GM12875 (cell line): ENCODE measurements at regions not wholly inside any gene's neighbourhood (a gene's known extent, or its start where the extent isn't known, plus 50 kb on each side); places are given as distances from the start of the nearest gene placed in this dataset.

ENCODE experiments used
- H3K4me3 ChIP-seq: one replicate; pipeline ENCODE4 v1.5.1; 2011; ENCODE audit warnings: low read depth, low read length, control low read depth
- CTCF ChIP-seq: IDR thresholded peaks from 2 replicates; pipeline ENCODE4 v1.5.1; 2011; ENCODE audit warnings: low read depth, mild to moderate bottlenecking, control low read depth, inconsistent platforms, low read length, moderate library complexity, borderline replicate concordance; ENCODE audit not compliant: insufficient read depth

- no peak for TF ChIP-seq CTCF
- no peak overlapping the region for H3K4me3 ChIP-seq
Observed at GRCh38 chr2:137817058-137817457, 147.2 kb upstream of the HNMT start.

- TF ChIP-seq CTCF = no peak
- H3K4me3 ChIP-seq = no peak overlapping the region
Observed at GRCh38 chr2:137823196-137823595, 141.1 kb upstream of the HNMT start.

GRCh38 chr2:137824501-137824900 lies 139.8 kb upstream of the HNMT start:
- no peak for TF ChIP-seq CTCF
- H3K4me3 ChIP-seq = no peak overlapping the region

GRCh38 chr2:137826373-137827372 lies 137.6 kb upstream of the HNMT start:
- H3K4me3 ChIP-seq = no peak overlapping the region
- TF ChIP-seq CTCF = no peak

GRCh38 chr2:137828624-137829023 lies 135.6 kb upstream of the HNMT start:
- no peak for TF ChIP-seq CTCF
- H3K4me3 ChIP-seq = no peak overlapping the region

GRCh38 chr2:137829251-137829650 lies 135.0 kb upstream of the HNMT start:
- H3K4me3 ChIP-seq = no peak overlapping the region
- TF ChIP-seq CTCF = no peak
